ENCODE measurements at regions not wholly inside any gene's neighbourhood (a gene's known extent, or its start where the extent isn't known, plus 50 kb on each side); places are given as distances from the start of the nearest gene placed in this dataset.
"Not testable (repeated sequence)": the region's sequence is repeated elsewhere in the genome, so short reads cannot be mapped to it uniquely, and the experiment has no call there.

- H3K4me2 ChIP-seq (ENCODE audit: low read length), result no peak overlapping the region
- no peak overlapping the region for H3K27ac ChIP-seq (ENCODE audit: low read length)
- no peaks in the 10 kb centered on the region for H3K9me3 ChIP-seq (ENCODE audit: insufficient read depth, low read length)
- H2AFZ ChIP-seq (ENCODE audit: low read depth, low read length), result no peak overlapping the region
- no peaks in the 10 kb centered on the region for H3K4me1 ChIP-seq (ENCODE audit: low read length)
- H4K20me1 ChIP-seq (ENCODE audit: insufficient read depth, low read length), result no peaks in the 10 kb centered on the region
- TF ChIP-seq EZH2phosphoT487 (IDR thresholded peaks at IDR 0.05; ENCODE audit: low read depth) (no peak), CTCF (IDR thresholded peaks at IDR 0.05; ENCODE audit: low read depth, low read length) (no peak)
- H3K4me3 ChIP-seq (ENCODE audit: low read length), result no peak overlapping the region
- no peaks in the 10 kb centered on the region for H3K27me3 ChIP-seq (ENCODE audit: low read depth, low read length)
- no peaks in the 10 kb centered on the region for H3K36me3 ChIP-seq (replicated peaks; ENCODE audit: low read depth, low read length)
- no peaks in the 10 kb centered on the region for H3K79me2 ChIP-seq (ENCODE audit: low read length)
- H3K9ac ChIP-seq (ENCODE audit: low read length), result no peak overlapping the region
Observed at GRCh38 chr19:56917529-56917928, 77.0 kb upstream of the PEG3 start.

DNA sequence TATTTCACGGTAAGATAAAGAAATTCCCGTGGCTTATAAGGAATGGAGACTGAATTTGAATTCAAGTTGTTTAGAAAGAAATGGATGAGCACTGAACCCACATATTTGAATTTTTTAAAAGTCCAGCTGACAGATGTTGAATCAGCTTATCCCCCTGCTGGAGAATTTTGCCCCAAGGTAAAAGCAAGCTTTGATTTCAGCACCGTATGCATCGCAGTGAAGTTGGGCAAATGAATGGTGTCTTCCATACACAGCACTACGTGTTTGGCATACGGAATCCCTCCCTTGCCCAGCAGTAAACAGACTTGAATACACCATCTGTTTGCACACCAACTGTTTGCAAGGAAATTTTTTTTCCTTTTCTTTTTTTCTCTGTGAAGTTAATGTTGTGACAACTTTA lies 77.5 kb upstream of the PEG3 start:
- TF ChIP-seq CTCF (IDR thresholded peaks at IDR 0.05; ENCODE audit: low read depth, low read length), result no peak
- no peak for TF ChIP-seq EZH2phosphoT487 (IDR thresholded peaks at IDR 0.05; ENCODE audit: low read depth)
- H3K36me3 ChIP-seq (replicated peaks; ENCODE audit: low read depth, low read length), result no peaks in the 10 kb centered on the region
- H3K27me3 ChIP-seq (ENCODE audit: low read depth, low read length), result no peaks in the 10 kb centered on the region
- no peak overlapping the region for H3K27ac ChIP-seq (ENCODE audit: low read length)
- H3K4me3 ChIP-seq (ENCODE audit: low read length), result no peak overlapping the region
- H3K4me1 ChIP-seq (ENCODE audit: low read length), result no peaks in the 10 kb centered on the region
- no peak overlapping the region for H3K4me2 ChIP-seq (ENCODE audit: low read length)
- no peaks in the 10 kb centered on the region for H3K79me2 ChIP-seq (ENCODE audit: low read length)
- H4K20me1 ChIP-seq (ENCODE audit: insufficient read depth, low read length), result no peaks in the 10 kb centered on the region
- H3K9me3 ChIP-seq (ENCODE audit: insufficient read depth, low read length), result no peaks in the 10 kb centered on the region
- H2AFZ ChIP-seq (ENCODE audit: low read depth, low read length), result no peak overlapping the region
- no peak overlapping the region for H3K9ac ChIP-seq (ENCODE audit: low read length)

DNA sequence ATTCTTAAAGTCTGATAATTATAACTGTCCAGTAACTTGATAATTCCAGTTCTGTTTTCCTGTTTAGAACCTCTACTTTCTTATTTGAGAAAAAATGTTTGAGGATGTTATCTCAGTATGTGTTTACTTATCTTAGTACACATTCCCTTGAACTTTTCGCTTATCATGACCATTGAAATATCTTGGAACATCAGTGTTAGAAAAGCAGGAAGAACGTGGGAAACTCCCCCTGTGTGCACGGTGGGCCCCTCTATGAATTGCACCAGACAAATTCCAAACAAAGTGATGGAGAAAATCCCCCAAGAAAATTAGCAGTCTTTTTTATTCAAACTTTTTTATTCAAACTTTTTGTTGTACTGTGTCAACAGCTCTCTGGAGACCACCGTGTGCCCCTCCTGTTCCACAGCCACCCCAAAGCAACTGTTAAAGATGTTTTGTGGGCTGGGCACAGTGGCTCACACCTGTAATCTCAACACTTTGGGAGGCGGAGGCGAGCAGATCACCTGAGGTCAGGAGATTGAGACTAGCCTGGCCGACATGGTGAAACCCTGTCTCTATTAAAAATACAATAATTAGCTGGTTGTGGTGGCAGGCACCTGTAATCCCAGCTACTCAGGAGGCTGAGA lies 78.3 kb upstream of the PEG3 start:
- H3K4me1 ChIP-seq (ENCODE audit: low read length), result no peaks in the 10 kb centered on the region
- no peaks in the 10 kb centered on the region for H4K20me1 ChIP-seq (ENCODE audit: insufficient read depth, low read length)
- H3K4me3 ChIP-seq (ENCODE audit: low read length), result no peak overlapping the region
- H2AFZ ChIP-seq (ENCODE audit: low read depth, low read length), result no peak overlapping the region
- H3K79me2 ChIP-seq (ENCODE audit: low read length), result no peaks in the 10 kb centered on the region
- TF ChIP-seq CTCF (IDR thresholded peaks at IDR 0.05; ENCODE audit: low read depth, low read length) (no peak), EZH2phosphoT487 (IDR thresholded peaks at IDR 0.05; ENCODE audit: low read depth) (no peak)
- no peaks in the 10 kb centered on the region for H3K9me3 ChIP-seq (ENCODE audit: insufficient read depth, low read length)
- H3K9ac ChIP-seq (ENCODE audit: low read length), result no peak overlapping the region
- no peaks in the 10 kb centered on the region for H3K36me3 ChIP-seq (replicated peaks; ENCODE audit: low read depth, low read length)
- H3K27ac ChIP-seq (ENCODE audit: low read length), result no peak overlapping the region
- no peaks in the 10 kb centered on the region for H3K27me3 ChIP-seq (ENCODE audit: low read depth, low read length)
- H3K4me2 ChIP-seq (ENCODE audit: low read length), result no peak overlapping the region

DNA sequence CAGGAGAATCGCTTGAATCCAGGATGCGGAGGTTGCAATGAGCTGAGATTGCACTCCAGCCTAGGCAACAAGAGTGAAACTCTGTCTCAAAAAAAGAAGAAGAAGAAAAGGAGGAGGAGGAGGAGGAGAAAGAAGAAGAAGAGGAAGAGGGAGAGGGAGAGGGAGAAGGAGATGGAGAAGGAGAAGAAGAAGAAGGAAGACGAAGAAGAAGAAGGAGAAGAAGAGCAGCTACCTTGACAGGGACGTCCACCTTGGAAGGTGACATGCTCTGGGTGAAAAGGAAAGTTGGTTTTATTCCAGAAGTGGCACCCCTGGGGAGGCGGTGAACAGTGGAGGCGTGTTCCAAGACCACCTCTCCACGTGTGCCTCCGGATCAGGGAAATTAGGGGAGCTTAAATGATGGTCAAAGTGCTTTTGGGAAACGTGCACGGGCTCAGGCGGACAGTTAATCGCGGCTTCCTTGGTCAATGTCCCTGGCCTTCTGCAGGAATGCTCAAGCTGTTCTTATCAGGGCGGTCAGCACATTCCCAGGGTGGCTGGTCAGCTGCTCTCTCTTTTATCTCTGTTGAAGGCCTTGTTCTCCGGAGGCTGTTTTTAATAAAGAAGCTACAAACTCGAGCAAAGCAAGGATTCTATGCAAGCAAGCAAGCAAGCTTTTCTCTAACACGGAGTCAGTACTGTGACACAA lies 78.9 kb upstream of the PEG3 start:
- Histone ChIP-seq H3K9me3 (ENCODE audit: insufficient read depth, low read length) (no peaks in the 10 kb centered on the region), H3K36me3 (replicated peaks; ENCODE audit: low read depth, low read length) (no peaks in the 10 kb centered on the region), H3K79me2 (ENCODE audit: low read length) (no peaks in the 10 kb centered on the region), H4K20me1 (ENCODE audit: insufficient read depth, low read length) (no peaks in the 10 kb centered on the region), H3K9ac (ENCODE audit: low read length) (no peak overlapping the region), H3K4me2 (ENCODE audit: low read length) (no peak overlapping the region), H3K27me3 (ENCODE audit: low read depth, low read length) (no peaks in the 10 kb centered on the region), H3K4me3 (ENCODE audit: low read length) (no peak overlapping the region), H3K27ac (ENCODE audit: low read length) (no peak overlapping the region), H3K4me1 (ENCODE audit: low read length) (no peaks in the 10 kb centered on the region), H2AFZ (ENCODE audit: low read depth, low read length) (no peak overlapping the region)
- TF ChIP-seq CTCF (IDR thresholded peaks at IDR 0.05; ENCODE audit: low read depth, low read length), result no peak
- TF ChIP-seq EZH2phosphoT487 (IDR thresholded peaks at IDR 0.05; ENCODE audit: low read depth), result no peak

DNA sequence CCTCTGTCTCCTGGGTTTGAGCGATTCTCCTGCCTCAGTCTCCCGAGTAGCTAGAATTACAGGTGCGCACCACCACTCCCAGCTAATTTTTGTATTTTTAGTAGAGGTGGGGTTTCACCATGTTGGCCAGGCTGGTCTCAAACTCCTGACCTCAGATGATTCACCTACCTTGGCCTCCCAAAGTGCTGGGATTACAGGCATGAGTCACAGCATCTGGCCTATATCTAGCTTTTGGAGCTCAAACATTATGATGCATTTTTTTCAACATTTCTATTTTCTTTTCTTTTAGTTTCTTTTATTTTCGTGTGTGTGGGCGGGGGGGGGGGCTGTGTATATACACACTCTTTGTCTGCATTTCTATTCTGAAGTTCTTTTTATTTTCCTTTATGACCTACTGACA lies 85.6 kb upstream of the PEG3 start:
- H3K4me3 ChIP-seq (ENCODE audit: low read length); H3K27me3 ChIP-seq (ENCODE audit: low read depth, low read length); H2AFZ ChIP-seq (ENCODE audit: low read depth, low read length); H4K20me1 ChIP-seq (ENCODE audit: insufficient read depth, low read length); H3K79me2 ChIP-seq (ENCODE audit: low read length); H3K4me2 ChIP-seq (ENCODE audit: low read length); H3K9ac ChIP-seq (ENCODE audit: low read length); H3K27ac ChIP-seq (ENCODE audit: low read length); H3K36me3 ChIP-seq (replicated peaks; ENCODE audit: low read depth, low read length); H3K4me1 ChIP-seq (ENCODE audit: low read length): not testable (repeated sequence)
- 0 out of 2 replicates have a peak, but pooled peaks cover 11% of the 10 kb centered on the region for H3K9me3 ChIP-seq (ENCODE audit: insufficient read depth, low read length)
